Dermis microvascular lymphatic vessel endothelial cell (primary cell): ENCODE measurements at regions not wholly inside any gene's neighbourhood (a gene's known extent, or its start where the extent isn't known, plus 50 kb on each side); places are given as distances from the start of the nearest gene placed in this dataset.
"Not testable (repeated sequence)": the region's sequence is repeated elsewhere in the genome, so short reads cannot be mapped to it uniquely, and the experiment has no call there.

Experiments
- DNase-seq, 2 donors: peaks; one replicate each; pipeline versions ENCODE4 v3.0.0 to v3.0.0-alpha.2; 2010; ENCODE audit warnings: low read depth in 2 of 2

GRCh38 chr2:220767591-220768255, 804.4 kb downstream of the EPHA4 start:
- no peak for DNase-seq

GRCh38 chr2:220775856-220776488, 796.1 kb downstream of the EPHA4 start:
- no peak for DNase-seq

- not testable (repeated sequence) for DNase-seq
Measured at GRCh38 chr2:220779076-220779475, 793.0 kb downstream of the EPHA4 start.

DNA sequence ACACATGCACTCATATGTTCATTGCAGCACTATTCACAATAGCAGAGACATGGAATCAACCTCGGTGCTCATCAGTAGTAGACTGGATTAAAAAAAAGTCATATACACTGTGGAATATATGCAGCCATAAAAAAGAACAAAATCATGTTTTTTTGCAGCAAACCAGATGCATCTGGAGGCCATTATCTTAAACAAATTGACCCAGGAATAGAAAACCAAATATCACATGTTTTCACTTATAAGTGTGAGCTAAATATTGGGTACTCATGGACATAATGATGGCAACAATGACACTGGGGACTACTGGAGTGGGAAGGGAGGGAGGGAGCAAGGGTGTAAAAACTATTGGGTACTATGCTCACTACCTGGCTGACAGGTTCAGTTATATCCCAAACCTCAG, 792.6 kb downstream of the EPHA4 start:
- DNase-seq: no peak

GRCh38 chr2:220779931-220780330, 792.2 kb downstream of the EPHA4 start:
- DNase-seq: no peak

- no peak for DNase-seq
Measured at GRCh38 chr2:220781622-220782241, 790.4 kb downstream of the EPHA4 start.

DNA sequence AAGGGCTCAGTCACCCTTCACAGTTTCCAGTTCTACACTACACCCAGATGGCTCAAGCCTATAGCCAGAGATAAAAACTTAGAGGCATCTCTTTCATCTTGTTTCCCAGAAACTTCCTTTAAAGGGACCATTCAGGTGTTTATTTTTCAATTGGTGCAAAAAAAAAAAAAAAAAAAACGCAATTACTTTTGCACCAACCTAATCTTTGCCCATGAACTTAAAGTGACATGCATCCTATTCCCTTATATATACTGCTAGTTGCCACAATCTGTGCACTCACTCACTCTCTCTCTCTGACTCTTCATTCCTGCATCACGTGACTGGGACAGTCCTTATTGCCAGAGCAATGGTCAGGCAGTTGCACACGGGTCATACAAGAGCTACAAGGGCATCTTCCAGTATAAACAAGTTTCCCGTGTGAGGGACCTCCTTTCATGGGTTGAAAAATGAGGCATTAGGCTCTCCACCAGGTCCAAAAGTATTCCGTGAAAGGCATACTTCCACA, 789.4 kb downstream of the EPHA4 start:
- no peak for DNase-seq

GRCh38 chr2:220783671-220784070, 788.4 kb downstream of the EPHA4 start:
- no peak for DNase-seq

DNA sequence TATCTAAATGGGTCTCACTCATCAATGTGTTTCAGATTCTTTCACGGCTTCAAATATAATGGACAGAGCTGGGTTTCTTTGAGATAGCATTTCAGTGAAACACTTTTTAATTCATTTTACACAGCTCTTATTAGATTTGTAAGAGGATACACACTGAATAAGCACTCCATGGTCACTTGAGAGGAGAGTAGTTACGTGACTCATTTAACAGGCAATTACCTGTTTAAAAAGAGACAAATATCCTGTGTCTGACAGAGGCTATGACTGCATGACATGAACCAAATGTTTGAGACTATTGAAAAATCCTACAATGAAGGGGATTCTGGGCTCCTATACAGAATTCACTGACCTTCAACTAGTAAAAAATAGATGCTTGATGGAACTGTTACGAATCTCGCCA, 786.9 kb downstream of the EPHA4 start:
- no peak for DNase-seq

DNA sequence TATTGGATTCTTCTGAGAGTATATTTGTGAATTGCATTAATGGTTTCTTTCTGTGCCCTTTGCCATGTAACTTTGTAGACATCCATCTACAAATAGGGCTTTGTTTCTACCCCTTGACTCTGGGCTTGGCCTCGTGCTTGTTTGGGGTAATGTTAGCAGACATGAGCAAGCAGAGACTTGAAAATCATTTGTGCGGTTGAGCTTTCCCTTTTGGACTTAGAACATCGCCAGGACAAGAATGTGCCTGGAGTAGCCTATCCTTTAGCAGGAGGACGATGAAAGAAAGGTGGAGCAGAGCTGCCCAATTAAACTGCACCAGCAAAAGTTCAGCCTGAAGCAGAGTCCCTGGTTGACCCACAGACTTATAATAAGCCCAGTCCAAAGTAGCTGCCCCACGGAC, 785.9 kb downstream of the EPHA4 start:
- no peak for DNase-seq

- DNase-seq: no peak
Measured at GRCh38 chr2:220787251-220787650, 784.9 kb downstream of the EPHA4 start.

GRCh38 chr2:220789961-220790360, 782.1 kb downstream of the EPHA4 start:
- no peak for DNase-seq

GRCh38 chr2:220795705-220796104, 776.4 kb downstream of the EPHA4 start:
- no peak for DNase-seq

DNA sequence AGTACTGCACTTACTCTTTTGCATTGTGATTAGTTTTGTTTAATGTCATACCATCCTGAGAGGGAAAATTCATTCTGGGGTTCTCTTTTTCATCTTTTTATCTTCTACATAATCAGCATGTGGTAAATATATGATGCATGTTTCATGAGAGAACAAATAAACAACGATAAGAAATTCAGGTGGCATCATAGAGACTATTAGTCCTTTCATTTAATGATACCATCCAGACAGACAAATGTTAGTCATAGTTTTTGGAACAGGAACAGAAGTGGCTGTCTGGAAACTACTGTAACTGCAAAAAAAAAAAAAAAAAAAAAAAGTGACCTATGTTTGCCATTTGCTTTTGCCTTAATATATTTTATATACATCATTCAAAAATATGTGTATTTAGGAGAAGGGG, 761.0 kb downstream of the EPHA4 start:
- no peak for DNase-seq

DNA sequence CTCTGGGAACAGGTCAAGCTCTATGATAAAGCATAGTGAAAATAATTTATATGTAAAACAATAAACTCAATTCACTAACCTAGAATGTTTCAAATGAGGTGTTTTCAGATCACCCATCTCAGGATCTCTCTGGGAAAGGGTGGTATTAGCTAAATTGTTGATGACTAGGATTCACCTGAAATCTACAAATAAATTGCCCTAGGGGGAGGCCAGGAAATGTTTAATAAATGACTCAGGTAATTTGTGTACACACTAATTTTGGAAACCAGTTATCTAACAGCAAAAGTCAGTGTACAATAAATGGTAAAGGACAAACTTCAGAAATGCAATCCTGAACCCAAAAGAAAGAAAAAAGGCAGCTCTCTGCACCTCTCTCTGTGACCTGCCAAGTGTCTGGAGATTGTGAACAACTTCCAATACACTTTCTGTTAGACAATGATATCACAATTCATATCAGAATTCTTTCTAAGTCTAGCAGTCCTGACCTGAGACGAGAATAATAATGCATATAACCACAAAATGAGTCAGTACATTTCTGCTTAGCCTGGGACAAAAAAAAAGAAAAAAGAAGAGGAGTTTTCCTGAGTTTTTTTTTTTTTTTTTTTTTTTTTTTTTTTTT, 760.0 kb downstream of the EPHA4 start:
- DNase-seq: no peak

- DNase-seq: no peak
Measured at GRCh38 chr2:220814441-220814840, 757.7 kb downstream of the EPHA4 start.

DNA sequence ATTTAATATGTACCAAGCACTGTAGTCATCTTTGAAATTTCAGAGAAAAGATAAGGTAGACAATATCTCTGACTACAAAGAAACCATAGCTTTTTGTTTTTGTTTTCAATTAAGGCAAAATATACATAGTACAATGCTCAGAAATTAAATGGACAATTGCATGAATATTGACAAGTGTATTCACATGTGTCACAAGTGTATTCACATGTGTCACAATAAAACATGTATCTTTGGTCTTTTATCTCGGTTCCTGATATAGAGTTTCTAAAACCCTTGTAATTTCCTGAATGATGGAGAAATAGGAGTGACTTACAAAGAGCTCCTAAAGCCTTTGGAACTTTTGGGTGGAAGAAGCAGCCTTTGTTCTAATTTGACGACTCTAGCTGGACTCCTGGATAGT, 756.4 kb downstream of the EPHA4 start:
- DNase-seq: no peak

GRCh38 chr2:220821683-220822082, 750.4 kb downstream of the EPHA4 start:
- DNase-seq: no peak

GRCh38 chr2:220823590-220823989, 748.5 kb downstream of the EPHA4 start:
- DNase-seq: not testable (repeated sequence)

- DNase-seq: no peak
Measured at GRCh38 chr2:220833446-220833845, 738.7 kb downstream of the EPHA4 start.

DNA sequence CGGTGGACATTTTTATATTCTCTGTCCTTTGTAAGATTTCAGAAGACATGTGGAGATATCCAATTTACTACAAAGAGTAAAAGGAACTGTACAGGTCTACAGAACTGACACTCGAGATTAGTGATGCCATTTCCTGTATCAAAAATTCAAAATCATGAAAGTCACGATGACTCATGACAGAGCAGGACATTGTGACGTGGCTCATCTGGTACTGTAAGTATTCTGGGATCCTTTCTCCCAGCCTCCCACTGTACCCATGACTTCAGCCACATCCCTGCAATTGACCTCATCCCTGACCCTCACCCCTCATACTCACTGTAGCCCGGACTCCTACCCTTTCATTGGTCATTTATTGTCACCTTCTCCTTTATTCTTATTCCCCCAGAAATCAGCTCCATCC, 736.5 kb downstream of the EPHA4 start:
- no peak for DNase-seq

- DNase-seq: no peak
Measured at GRCh38 chr2:220837226-220837625, 734.9 kb downstream of the EPHA4 start.
